PFSK-1 (cell line): ENCODE measurements at regions not wholly inside any gene's neighbourhood (a gene's known extent, or its start where the extent isn't known, plus 50 kb on each side); places are given as distances from the start of the nearest gene placed in this dataset.

Experiments used
- FOXP2 ChIP-seq: optimal IDR thresholded peaks from 2 replicates; pipeline ENCODE3; 2011; ENCODE audit warnings: borderline replicate concordance, control low read depth, inconsistent platforms; ENCODE audit not compliant: insufficient read depth; ENCODE audit errors: extremely low read length, extremely low read depth
- POLR2AphosphoS5 ChIP-seq: IDR thresholded peaks from 2 replicates; pipeline ENCODE4 v1.6.1; 2012; ENCODE audit warnings: low read depth, mild to moderate bottlenecking, control low read depth, low read length, moderate library complexity
- REST ChIP-seq, 2 experiments: IDR thresholded peaks; 2 replicates each; pipeline versions ENCODE4 v1.6.1 to v1.8.0; 2011 to 2012; ENCODE audit warnings: low read depth in 2 of 2, low read length in 2 of 2, control low read depth in 1 of 2, inconsistent platforms in 1 of 2, mild to moderate bottlenecking in 1 of 2, moderate library complexity in 1 of 2; ENCODE audit not compliant: insufficient read depth in 1 of 2
- SIN3A ChIP-seq: IDR thresholded peaks from 2 replicates; pipeline ENCODE4 v1.6.1; 2012; ENCODE audit warnings: mild to moderate bottlenecking, low read length, moderate library complexity, borderline replicate concordance; ENCODE audit not compliant: insufficient read depth
- TAF1 ChIP-seq: IDR thresholded peaks from 2 replicates; pipeline ENCODE4 v1.6.1; 2012; ENCODE audit warnings: low read length, control low read depth, borderline replicate concordance; ENCODE audit not compliant: insufficient read depth

GRCh38 chr7:51587604-51588003, 271.0 kb upstream of the COBL start:
- TF ChIP-seq POLR2AphosphoS5 (no peak), TAF1 (no peak), REST (IDR thresholded peaks at IDR 0.05; ENCODE audit: insufficient read depth in 1 of 2, low read depth in 2 of 2, low read length in 2 of 2) (no peak), FOXP2 (no peak), SIN3A (no peak)
